ENCODE measurements at regions not wholly inside any gene's neighbourhood (a gene's known extent, or its start where the extent isn't known, plus 50 kb on each side); places are given as distances from the start of the nearest gene placed in this dataset.

GRCh38 chr13:76813891-76814290 is 72.3 kb downstream of the KCTD12 start:
- TF ChIP-seq CTCF (IDR thresholded peaks at IDR 0.05) (no peak), USF2 (IDR thresholded peaks at IDR 0.05; ENCODE audit: borderline replicate concordance, low read depth, low read length) (no peak), POLR2AphosphoS5 (IDR thresholded peaks at IDR 0.05; ENCODE audit: low read depth, low read length) (no peak), USF1 (IDR thresholded peaks at IDR 0.05; ENCODE audit: borderline replicate concordance, low read depth) (no peak)
